Stimulated activated CD8-positive, alpha-beta memory T cell treated with anti-CD3 and anti-CD28 coated beads, Interleukin-2, amount 100 ng/mL, for 48 hours (primary cell): ENCODE measurements at regions not wholly inside any gene's neighbourhood (a gene's known extent, or its start where the extent isn't known, plus 50 kb on each side); places are given as distances from the start of the nearest gene placed in this dataset.
"Not testable (repeated sequence)": the region's sequence is repeated elsewhere in the genome, so short reads cannot be mapped to it uniquely, and the experiment has no call there.

Experiments used
- DNase-seq, 2 donors: peaks; one replicate each; pipeline ENCODE4 v3.0.0-alpha.2; 2020; ENCODE audit warnings: low read depth in 2 of 2

DNA sequence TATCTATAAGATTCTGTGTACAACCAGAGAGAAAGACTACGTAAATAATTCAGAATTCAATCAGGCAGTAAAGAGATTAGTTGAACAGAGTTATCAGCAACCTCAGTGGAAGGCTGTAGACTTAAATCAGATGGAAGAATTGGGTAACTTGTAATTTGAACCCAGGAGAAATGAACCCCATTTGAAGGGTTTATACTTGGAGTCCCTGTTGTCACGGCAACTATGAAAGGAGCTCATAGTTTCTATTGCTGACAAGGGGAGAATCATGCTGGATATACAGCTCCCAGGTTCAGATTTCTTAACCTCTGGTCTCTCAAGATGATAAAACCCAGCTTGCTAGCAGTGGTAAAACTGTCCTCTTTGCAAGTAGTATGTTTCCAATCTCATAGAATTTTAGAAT lies 54.4 kb upstream of the BMP4 start:
- no peak for DNase-seq

DNA sequence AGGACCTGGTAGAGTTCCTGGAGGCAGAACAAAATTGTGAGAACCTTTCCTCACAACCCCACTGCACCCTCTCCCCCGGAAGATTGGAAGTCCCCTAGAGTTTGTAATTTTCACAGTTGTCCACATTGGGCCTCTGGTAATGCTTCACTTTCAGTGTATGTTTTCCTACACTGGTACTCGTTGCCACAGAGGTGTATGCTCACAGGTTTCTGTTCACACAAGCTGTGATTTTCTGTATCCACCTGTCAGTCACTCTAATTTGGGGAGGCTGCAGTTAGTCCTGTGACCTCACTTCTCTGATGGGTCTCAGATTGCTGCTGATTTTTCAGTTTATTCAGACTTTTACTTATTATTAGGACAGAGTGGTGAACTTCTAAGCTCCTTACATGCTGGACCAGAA lies 66.4 kb upstream of the BMP4 start:
- no peak for DNase-seq

DNA sequence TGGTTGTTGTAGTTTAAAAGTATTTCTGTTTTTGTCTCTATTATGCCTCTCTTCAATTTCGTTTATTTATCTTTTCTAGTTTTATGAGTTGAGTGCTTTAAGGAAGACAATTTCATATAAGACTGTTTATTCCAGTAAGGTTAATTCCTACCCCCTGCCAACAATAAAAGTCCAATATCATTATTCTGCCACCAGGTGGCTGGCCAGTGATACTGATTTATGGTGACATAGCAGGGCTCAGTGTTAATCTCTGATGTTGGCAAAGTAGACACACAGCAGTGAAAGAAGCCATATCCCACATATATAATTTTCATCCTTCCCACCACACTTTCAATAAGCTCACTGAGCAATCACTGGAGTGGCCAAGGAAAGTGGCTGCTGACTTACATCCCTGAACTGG lies 69.0 kb upstream of the BMP4 start:
- no peak for DNase-seq

DNA sequence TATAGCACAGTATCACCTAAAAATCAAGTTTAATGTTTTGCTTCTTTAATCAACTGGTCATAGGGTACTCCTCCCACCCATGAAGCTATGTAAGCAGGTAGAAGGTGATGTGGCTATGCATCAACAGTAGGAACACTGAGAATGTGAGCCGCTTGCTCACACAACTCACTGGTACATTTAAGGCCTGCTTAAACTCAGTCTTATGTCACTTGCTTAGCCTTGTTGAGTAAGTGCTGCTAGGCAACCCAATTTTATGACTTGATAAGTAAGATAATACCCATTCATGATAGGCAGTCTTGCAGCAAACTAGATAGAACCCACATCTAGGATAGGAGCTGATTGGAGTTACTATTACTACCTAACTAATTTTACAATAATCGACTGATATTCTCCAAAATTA lies 70.0 kb upstream of the BMP4 start:
- no peak for DNase-seq

DNA sequence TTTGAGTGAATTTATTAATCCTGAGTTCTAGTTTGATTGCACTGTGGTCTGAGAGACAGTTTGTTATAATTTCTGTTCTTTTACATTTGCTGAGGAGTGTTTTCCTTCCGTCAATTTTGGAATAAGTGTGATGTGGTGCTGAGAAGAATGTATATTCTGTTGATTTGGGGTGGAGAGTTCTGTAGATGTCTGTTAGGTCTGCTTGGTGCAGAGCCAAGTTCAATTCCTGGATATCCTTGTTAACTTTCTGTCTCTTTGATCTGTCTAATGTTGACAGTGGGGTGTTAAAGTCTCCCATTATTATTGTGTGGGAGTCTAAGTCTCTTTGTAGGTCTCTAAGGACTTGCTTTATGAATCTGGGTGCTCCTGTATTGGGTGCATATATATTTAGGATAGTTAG lies 74.4 kb upstream of the BMP4 start:
- DNase-seq, result not testable (repeated sequence)

DNA sequence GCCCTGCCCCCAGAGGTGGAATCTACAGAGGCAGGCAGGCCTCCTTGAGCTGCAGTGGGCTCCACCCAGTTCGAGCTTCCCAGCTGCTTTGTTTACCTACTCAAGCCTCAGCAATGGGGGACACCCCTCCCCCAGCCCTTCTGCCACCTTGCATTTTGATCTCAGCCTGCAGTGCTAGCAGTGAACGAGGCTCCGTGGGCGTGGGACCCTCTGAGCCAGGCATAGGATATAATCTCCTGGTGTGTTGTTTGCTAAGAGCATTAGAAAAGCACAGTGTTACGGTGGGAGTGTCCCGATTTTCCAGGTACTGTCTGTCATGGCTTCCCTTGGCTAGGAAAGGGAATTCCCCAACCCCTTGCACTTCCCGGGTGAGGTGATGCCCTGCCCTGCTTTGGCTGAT lies 76.7 kb upstream of the BMP4 start:
- DNase-seq, result not testable (repeated sequence)

DNA sequence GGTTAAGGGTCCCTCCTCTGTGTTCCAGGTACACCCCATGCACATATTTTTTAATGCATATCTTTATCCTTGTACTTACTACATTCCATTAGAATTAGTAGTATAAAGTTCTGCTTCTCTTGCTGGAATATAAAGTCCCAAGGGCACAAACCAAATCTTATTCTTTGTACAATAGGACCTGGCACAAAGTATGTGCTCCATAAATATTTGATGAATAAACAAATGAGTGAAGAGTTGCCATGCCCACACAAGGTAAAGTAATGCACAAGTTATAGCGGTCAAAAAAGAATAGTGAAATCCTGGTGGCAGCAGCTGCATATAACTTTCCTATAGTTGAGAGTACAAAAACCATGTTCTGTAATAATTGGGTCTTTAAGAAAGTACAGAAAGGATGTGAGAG lies 82.1 kb upstream of the BMP4 start:
- no peak for DNase-seq

- DNase-seq, result no peak
These were observed 82.7 kb upstream of the BMP4 start for GRCh38 chr14:54039311-54039710.

GRCh38 chr14:54040846-54041245 lies 84.2 kb upstream of the BMP4 start:
- no peak for DNase-seq

DNA sequence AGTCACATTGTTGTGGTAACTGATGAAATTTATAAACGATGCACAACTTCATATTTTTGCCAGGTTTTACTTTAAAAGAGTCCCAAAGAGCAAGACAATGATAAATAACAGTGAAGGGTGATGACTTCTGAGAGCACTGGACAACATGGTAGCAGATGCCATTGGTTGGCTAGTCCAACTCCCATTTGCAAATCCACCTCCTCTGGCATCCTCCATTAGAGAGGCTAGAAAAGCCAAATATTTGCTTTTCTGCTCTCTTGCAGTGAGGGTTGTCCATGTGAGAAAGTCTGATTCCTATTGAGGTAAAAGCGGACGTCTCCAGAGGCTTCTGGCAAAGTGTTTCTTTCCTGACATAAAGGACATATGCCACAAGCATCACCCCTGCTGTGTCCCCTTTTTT lies 89.6 kb upstream of the BMP4 start:
- no peak for DNase-seq

DNA sequence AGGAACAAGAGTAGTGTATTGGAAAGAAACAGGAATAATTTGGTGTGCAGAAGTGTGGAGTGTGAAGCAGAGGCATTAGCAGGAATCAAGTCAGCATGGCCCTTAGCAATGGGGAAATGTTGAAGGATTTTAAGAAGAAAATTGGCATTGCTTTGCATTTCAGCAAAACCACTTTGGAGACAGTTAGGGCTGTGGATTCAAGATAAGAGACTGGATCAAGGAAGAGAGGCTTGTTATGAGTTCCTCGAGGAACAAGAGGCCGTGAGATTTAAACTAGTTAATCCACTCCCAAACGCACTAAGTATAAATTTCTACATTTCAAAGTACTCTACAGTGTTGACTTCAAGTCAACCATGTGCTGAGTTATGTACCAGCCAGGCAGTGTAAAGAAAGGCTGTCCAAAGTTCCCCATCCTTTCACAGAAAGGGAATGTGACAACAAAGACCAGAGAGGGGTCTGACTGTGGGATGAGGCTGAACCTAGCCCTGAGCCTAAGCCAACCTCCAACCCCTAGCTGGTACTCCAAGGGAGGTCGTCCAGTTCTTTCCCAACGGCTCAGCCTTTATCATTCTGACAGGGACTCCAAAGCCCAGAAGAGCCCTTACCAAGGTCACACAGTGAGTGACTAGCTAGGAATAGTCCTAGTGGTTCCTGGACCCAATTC lies 91.2 kb upstream of the BMP4 start:
- DNase-seq, result no peak

GRCh38 chr14:54048311-54048710 lies 91.7 kb upstream of the BMP4 start:
- no peak for DNase-seq

DNA sequence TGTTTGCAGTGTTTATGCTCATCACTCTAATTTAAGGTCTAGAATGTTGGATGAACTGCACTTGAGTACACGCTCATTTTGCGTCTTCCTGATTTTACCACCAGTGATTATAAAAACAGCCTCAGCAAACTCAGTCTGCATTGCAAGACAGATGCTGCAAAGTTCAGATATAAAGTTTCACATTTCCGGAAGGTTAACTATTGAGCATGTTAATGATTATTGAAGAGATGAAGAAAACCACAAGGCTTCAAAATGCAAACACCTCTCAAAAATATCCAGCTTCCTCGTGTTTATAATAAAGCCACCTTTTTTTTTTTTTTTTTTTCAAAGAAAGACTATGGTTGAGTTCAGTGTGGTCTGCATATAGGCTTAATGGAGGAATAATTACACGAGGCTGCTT lies 92.1 kb upstream of the BMP4 start:
- DNase-seq, result no peak

GRCh38 chr14:54050759-54051158 lies 94.1 kb upstream of the BMP4 start:
- DNase-seq, result no peak

- DNase-seq, result no peak
These were observed 96.2 kb upstream of the BMP4 start for GRCh38 chr14:54052696-54053385.

GRCh38 chr14:54053386-54053745 lies 96.7 kb upstream of the BMP4 start:
- DNase-seq, result no peak

GRCh38 chr14:54058505-54058904 lies 101.9 kb upstream of the BMP4 start:
- DNase-seq, result no peak

GRCh38 chr14:54083549-54084239 lies 127.1 kb upstream of the BMP4 start:
- no peak for DNase-seq

DNA sequence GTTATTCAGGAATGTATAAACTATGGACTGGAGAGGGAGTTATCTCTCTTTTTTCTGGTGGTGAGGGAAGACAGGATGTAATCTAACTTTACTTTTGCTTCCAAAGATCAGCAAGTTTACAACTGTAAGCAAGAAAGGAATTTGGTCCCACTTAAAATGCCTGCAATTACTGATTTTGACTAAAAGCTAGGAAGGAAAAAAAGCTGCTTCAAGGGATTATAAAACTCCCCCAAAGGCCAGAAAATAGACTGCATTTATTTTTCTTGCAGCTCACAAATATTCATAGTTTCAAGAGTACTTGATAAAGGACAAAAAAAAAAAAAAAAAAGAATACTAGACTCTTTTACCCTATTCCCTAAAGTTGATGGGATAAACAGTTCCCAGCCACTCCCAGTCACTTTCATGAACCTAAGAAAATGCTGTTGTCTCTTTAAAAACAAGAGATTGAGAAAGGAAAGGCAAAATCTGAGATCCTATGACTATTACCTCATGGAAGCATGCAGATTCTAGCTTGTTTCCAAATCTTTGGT lies 128.7 kb upstream of the BMP4 start:
- DNase-seq, result no peak

GRCh38 chr14:54085841-54086240 lies 129.2 kb upstream of the BMP4 start:
- DNase-seq, result no peak

- DNase-seq, result no peak
These were observed 130.1 kb upstream of the BMP4 start for GRCh38 chr14:54086767-54087166.

- no peak for DNase-seq
These were observed 130.8 kb upstream of the BMP4 start for GRCh38 chr14:54087376-54087775.

DNA sequence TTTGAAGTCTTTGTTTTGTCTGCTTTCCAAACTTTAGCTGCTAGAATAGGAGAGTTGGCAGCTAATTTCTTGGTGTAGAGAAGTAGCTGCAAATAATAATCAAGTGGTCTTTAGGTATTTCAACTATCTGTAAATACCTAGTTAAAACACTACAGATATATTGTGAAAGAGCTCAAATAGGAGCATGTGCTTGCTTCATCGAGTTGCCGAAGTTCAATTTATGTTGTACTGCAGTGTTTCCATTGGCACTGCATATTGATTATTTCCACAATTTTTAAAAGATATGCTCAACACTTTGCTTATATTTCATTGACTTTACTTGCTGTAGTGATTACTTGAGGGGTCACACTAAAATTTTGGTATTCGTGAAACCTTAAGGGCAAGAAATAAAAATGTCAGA lies 131.6 kb upstream of the BMP4 start:
- no peak for DNase-seq
